ENCODE measurements at regions not wholly inside any gene's neighbourhood (a gene's known extent, or its start where the extent isn't known, plus 50 kb on each side); places are given as distances from the start of the nearest gene placed in this dataset.

DNA sequence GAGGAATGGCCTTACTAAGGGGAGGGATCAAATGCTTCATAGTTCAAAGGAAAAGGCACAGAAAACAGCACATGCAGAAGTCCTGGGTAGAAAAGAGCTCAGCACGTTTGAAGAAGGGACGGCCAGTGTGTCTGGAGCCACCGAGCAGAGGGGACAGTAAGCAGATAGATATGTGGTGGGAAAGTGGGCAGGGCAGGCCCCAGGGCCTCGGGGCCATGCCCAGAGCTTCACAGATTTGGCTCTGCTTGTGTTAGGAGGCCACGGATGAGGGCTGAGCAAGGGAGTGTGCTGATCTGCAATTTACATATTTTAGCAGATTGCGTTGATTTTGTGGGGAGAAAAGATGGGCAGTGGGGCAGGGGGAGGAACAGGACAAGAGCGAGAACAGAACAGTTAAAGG lies 343.1 kb downstream of the LPIN1 start:
- H3K4me1 ChIP-seq, result peaks cover 0 to 4% (median 0%) of the 10 kb centered on the region in 4 donors
- H3K27me3 ChIP-seq, result no peaks in the 10 kb centered on the region
- intact Hi-C loops (cut with DNase I), result no loop called here
- ATAC-seq, result no peak
- H3K27ac ChIP-seq, result no peak overlapping the region
- H3K9me3 ChIP-seq, result no peaks in the 10 kb centered on the region
- DNase-seq, result no peak
- no peaks in the 10 kb centered on the region for H3K36me3 ChIP-seq
- no peak overlapping the region for H3K4me3 ChIP-seq
- no peak for TF ChIP-seq POLR2A (IDR thresholded peaks at IDR 0.05)
- TF ChIP-seq, protein P1, sequence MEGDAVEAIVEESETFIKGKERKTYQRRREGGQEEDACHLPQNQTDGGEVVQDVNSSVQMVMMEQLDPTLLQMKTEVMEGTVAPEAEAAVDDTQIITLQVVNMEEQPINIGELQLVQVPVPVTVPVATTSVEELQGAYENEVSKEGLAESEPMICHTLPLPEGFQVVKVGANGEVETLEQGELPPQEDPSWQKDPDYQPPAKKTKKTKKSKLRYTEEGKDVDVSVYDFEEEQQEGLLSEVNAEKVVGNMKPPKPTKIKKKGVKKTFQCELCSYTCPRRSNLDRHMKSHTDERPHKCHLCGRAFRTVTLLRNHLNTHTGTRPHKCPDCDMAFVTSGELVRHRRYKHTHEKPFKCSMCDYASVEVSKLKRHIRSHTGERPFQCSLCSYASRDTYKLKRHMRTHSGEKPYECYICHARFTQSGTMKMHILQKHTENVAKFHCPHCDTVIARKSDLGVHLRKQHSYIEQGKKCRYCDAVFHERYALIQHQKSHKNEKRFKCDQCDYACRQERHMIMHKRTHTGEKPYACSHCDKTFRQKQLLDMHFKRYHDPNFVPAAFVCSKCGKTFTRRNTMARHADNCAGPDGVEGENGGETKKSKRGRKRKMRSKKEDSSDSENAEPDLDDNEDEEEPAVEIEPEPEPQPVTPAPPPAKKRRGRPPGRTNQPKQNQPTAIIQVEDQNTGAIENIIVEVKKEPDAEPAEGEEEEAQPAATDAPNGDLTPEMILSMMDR (IDR thresholded peaks at IDR 0.05), result no peak
- 83% methylated on average over 5 of the region's 7 CpGs for WGBS (ENCODE audit: insufficient coverage, low coverage, low lambda C conversion rate, missing lambda C conversion rate)

DNA sequence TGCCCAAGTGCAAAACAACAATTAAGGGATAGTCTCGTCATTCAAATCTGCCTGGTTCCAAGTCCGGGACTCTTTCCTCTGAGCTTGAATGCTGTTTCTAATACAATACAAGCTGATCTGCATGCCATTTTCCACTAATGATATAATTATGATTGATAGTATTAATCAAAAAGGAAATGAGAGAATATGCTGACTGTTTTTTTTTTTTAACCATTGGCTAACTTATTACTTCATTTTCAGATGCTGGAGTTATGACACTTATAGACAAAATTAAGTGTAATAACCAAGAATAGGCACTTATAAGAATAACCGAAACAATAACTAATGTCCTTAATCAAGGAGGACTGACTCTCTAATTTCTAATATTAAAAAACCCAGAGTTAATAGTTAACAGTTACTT lies 343.6 kb downstream of the LPIN1 start:
- WGBS (ENCODE audit: insufficient coverage, low coverage, low lambda C conversion rate, missing lambda C conversion rate), result 78% methylated on average over 2 of the region's 3 CpGs
- peak overlapping the region in 2 of 3 donors; percentile 26 to 29 for H3K27ac ChIP-seq
- intact Hi-C loops (cut with DNase I), result no loop called here
- H3K4me1 ChIP-seq, result peaks cover 0 to 4% (median 0%) of the 10 kb centered on the region in 4 donors
- ATAC-seq, result no peak
- H3K27me3 ChIP-seq, result no peaks in the 10 kb centered on the region
- H3K4me3 ChIP-seq, result no peak overlapping the region
- no peaks in the 10 kb centered on the region for H3K36me3 ChIP-seq
- no peak for DNase-seq
- no peaks in the 10 kb centered on the region for H3K9me3 ChIP-seq
- TF ChIP-seq, protein P1 (IDR thresholded peaks at IDR 0.05), result no peak
- TF ChIP-seq POLR2A (IDR thresholded peaks at IDR 0.05), result no peak

DNA sequence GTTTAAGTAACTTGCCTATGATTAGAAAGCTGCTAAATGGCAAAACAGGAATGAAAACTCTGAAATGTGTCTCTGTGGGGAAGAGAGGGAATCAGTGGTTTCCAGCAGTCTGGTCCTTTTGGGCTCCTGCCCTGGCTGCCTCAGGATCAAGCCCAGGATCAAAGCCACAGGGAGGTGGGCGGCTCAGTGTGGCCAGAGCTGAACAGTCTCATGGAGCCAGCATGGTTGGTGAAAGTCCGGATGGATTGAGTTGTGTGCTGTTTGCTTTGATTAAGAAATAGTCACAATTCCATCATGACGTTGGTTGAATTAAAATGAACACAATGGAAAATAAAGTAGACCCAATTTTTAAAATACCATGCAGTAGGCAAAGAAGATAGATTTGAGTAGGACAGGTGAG lies 344.2 kb downstream of the LPIN1 start:
- TF ChIP-seq, protein P1 (IDR thresholded peaks at IDR 0.05), result no peak
- TF ChIP-seq POLR2A (IDR thresholded peaks at IDR 0.05), result peak; percentile 43
- DNase-seq (peak; percentile 73 to 92 (median 84)), ATAC-seq (peak; percentile 96 to 100 (median 98))
- peaks cover 0 to 4% (median 0%) of the 10 kb centered on the region in 4 donors for H3K4me1 ChIP-seq
- intact Hi-C loops (cut with DNase I), result no loop called here
- 26% methylated on average over 3 of the region's 3 CpGs for WGBS (ENCODE audit: insufficient coverage, low coverage, low lambda C conversion rate, missing lambda C conversion rate)
- no peaks in the 10 kb centered on the region for H3K36me3 ChIP-seq
- no peaks in the 10 kb centered on the region for H3K27me3 ChIP-seq
- H3K27ac ChIP-seq, result peak overlapping the region in 2 of 3 donors; percentile 26 to 29
- H3K9me3 ChIP-seq, result no peaks in the 10 kb centered on the region
- H3K4me3 ChIP-seq, result no peak overlapping the region

DNA sequence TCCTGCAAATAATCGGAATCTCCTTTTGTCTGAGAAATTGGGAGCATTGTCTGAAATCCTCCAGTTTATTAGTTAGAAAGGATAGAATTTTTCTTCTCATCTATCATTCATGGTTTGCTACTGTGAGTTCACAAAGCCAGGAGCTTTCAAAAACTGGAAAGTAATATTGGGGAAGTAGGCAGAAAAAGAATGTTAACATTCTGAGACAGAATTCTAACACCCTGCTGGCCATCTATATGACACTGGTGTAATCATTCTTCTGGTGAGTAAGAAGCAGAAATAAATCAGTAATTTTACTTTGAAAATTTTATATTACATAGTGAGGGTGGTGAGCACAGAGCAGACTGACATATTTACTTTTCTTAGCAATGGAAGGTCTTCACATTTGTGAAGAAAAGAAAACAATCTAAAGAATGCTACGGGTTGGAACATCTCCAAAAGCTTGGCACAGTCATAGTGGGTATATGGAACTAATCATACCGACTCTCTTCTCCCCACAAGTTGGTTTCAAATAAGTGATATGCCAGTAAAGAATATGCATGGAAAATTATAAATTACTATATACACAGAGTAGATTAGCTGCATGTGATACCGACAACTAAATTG lies 344.9 kb downstream of the LPIN1 start:
- TF ChIP-seq, protein P1 (IDR thresholded peaks at IDR 0.05), result no peak
- TF ChIP-seq POLR2A (IDR thresholded peaks at IDR 0.05), result no peak
- Histone ChIP-seq H3K36me3 (no peaks in the 10 kb centered on the region), H3K9me3 (no peaks in the 10 kb centered on the region), H3K4me1 (peaks cover 0 to 4% (median 0%) of the 10 kb centered on the region in 4 donors), H3K27me3 (no peaks in the 10 kb centered on the region), H3K27ac (peak overlapping the region in 1 of 3 donors; percentile 26), H3K4me3 (no peak overlapping the region)
- 78% methylated on average over 4 of the region's 4 CpGs for WGBS (ENCODE audit: insufficient coverage, low coverage, low lambda C conversion rate, missing lambda C conversion rate)
- ATAC-seq (no peak), DNase-seq (no peak)
- intact Hi-C loops (cut with DNase I), result no loop called here

Data from right lobe of liver (tissue), 6 donors.